KG1 (cell line): ENCODE measurements at regions not wholly inside any gene's neighbourhood (a gene's known extent, or its start where the extent isn't known, plus 50 kb on each side); places are given as distances from the start of the nearest gene placed in this dataset.
"Not testable (repeated sequence)": the region's sequence is repeated elsewhere in the genome, so short reads cannot be mapped to it uniquely, and the experiment has no call there.

Experiments used
- DNase-seq: peaks from one replicate; lab custom pipeline; 2025; lab: John Stamatoyannopoulos, UW

GRCh38 chr2:57180042-57180567 lies 866.5 kb upstream of the VRK2 start:
- no peak for DNase-seq

GRCh38 chr2:57180678-57181077 lies 865.9 kb upstream of the VRK2 start:
- no peak for DNase-seq

DNA sequence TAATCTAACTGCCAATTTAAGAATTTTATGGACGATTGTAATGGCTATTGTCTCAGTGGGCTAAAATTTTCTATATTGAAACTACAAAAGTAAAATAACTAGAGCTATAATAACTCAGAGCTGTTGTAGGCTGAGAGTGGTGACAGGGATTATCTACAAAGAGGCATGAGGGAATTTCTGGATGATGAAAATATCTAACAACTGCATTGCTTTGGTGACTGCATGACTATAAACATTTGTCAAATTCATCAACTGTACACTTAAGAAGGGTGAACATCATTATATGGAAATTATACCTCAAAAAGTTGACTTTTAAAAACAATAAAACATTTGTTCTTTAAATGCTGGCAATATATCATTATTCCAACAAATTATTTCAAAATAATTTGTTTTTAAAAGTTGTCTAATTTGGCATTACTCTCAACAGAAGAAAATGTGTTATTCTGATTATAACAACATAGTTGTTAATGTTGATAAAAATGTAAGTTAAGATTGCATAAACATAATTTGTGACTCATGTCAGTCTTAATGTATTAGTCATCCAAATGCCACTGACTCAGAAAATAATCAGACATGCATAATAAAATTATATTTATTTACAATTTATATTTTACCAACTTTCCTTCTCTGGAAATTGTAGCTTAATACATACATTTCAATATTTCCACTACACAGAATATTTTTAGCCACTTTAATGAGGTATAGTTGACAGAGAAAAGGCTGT lies 865.1 kb upstream of the VRK2 start:
- DNase-seq = no peak

DNA sequence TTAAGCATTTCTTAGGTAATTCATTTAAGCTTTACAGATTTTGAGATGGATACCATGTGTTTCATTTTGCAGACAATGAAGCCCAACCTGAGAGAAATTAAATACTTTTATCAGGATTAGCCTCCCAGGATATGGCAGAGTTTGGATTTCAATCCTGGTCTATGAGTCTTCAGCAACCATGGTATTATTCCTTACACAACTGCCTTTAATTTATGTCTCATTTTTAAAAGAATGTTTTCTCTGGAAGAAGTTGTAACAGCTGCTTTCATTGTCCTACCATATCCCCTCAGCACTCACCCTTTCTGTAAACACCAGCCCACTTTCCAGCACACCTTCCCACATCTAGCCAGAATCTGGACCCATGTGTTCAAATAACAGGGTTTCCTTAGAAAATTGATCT lies 863.7 kb upstream of the VRK2 start:
- DNase-seq = no peak

DNA sequence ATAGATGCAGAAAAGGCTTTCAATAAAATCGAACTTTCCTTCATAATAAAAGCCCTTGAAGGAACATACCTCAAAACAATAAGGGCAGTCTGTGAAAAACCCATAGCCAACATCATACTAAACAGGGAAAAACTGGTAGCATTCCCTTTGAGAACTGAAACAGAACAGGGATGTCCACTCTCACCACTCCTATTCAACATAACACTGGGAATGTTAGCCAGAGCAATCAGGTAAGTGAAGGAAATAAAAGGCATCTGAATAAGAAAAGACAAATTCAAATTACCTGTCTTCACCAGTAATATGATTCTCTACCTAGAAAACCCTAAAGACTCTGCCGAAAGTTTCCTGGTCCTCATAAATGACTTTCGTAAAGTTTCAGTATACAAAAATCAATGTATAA lies 861.0 kb upstream of the VRK2 start:
- no peak for DNase-seq

DNA sequence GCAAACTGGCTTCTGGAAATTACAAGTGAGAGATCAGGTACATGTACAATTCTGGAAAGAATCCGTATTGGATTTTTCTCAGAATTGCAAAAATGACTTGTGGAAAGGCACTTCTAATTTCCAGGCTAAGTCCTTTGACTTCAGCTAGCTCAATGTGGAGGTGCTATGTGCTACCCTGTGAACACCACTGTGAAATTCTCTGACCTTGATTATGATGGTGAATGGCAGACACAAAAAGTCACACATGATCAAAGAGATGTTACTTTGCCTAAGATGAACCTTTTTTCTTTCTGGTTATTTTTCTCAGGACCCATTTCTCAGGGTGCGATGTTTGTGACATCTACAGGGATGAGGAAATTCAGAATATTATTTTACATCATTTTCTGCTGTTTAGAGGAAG lies 856.6 kb upstream of the VRK2 start:
- DNase-seq = no peak

GRCh38 chr2:57199663-57200062 lies 846.9 kb upstream of the VRK2 start:
- no peak for DNase-seq

DNA sequence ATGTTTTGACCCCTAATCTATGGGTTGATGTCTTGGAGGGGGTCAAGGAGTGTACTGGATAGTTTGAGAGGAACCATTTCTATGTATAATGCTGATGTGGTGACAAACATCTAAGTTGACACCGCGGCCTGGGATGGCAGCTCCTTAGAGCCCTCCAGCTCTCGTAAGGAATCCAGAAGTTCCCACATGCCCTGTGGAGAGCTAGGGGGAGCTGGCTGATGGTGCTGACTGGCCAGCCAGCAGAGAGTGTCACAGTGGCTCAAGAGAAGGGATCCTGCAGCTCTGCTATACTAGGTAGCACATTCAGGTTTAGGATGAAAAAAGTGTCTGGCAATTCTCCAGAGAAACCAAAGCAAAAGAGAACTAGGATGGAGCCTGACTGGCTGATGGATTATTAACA lies 842.2 kb upstream of the VRK2 start:
- no peak for DNase-seq

GRCh38 chr2:57205241-57205640 lies 841.4 kb upstream of the VRK2 start:
- no peak for DNase-seq

GRCh38 chr2:57207191-57207590 lies 839.4 kb upstream of the VRK2 start:
- DNase-seq = no peak

- DNase-seq = no peak
Observed at GRCh38 chr2:57209799-57210198, 836.8 kb upstream of the VRK2 start.

DNA sequence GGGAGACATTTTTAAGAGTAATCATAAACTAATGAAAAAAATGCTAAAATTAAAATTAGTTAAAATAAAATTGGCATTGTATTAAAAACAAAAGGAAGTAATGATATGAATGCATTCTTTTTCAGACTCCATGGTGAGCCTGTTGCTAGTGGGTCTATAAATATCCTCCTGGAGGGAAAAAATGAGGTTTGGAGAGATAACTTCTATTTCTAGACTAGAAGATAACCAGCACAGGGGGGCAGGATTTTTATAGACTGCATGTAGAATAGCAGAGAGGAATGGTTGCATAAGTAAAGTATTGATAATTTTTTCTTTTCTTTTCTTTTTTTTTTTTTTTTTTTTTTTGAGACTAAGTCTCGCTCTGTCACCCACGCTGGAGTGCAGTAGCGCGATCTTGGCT lies 835.8 kb upstream of the VRK2 start:
- DNase-seq = no peak

DNA sequence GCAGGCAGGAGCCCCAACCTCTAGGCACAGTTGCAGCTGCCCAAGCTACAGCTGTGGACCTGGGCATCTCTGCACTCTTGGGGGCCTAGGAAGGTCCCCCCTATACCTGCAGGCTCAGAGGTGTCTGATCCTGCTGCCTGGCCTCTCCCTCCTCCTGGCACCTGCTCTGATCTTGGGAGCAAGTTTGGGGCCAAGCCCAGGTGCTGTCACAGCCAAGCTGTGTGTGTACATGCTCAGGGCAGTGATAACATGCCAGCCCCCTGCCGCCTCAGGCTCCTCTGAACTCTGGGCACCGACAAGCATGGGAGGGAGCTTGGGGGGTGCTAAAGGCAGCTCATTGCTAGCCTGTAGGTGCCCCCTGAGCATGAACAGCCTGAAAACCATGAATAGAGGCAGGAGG lies 829.6 kb upstream of the VRK2 start:
- DNase-seq = no peak

DNA sequence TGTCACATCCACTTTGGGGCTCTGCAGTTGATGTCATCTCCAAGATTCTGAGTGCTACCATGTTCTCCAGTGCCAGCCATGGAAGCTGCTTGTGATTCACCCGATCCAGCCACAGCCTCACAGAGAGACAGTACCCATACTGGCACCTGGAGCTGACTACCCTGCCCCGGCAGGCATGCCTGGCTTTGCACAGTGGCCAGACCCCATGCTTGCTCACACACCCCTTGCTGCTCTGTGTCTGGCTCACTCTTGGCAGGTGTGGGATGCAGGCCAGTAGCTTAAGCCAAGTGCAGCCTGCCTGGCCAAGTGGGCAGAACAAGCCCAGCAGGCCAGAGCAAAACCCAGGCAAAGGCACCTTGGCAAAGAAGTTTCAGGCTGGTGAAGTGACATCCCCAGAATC lies 828.4 kb upstream of the VRK2 start:
- DNase-seq = no peak

- not testable (repeated sequence) for DNase-seq
Observed at GRCh38 chr2:57229706-57230105, 816.9 kb upstream of the VRK2 start.

- not testable (repeated sequence) for DNase-seq
Observed at GRCh38 chr2:57232341-57232740, 814.3 kb upstream of the VRK2 start.

DNA sequence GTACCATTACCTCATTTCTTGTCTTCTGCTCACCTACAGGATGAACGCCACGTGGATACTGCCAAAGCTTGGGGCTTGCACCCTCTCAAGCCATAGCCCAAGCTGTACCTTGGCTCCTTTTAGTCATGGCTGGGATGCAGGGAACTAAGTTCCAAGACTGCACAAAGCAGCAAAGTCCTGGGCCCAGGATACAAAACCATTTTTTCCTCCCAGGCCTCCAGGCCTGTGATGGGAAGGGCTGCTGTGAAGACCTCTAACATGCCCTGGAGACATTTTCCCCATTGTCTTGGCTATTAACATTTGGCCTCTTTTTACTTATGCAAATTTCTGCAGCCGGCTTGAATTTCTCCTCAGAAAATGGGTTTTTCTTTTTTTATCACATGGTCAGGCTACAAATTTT lies 795.1 kb upstream of the VRK2 start:
- not testable (repeated sequence) for DNase-seq

GRCh38 chr2:57276408-57276807 lies 770.2 kb upstream of the VRK2 start:
- DNase-seq = not testable (repeated sequence)

GRCh38 chr2:57278451-57278850 lies 768.2 kb upstream of the VRK2 start:
- no peak for DNase-seq

GRCh38 chr2:57291209-57291608 lies 755.4 kb upstream of the VRK2 start:
- DNase-seq = no peak

- DNase-seq = no peak
Observed at GRCh38 chr2:57296795-57297517, 749.6 kb upstream of the VRK2 start.

GRCh38 chr2:57313678-57314077 lies 732.9 kb upstream of the VRK2 start:
- DNase-seq = no peak

DNA sequence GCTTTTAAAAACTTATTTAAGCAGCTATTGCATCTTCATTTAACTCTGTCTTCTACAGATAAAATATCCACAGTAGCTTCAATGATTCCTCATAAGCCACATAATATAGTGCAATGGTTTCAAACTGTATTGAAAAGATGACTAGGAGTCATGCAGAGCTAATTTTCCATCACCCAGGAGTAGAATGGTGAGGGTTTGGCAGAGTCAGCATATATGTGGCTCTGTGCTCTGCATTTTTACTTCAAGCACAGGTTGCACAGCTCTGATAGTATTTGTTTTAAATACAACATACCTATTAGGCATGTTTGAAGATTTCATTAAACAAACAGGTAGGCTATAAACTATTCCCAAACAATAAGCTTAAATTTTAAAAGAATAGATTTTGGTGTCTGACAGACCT lies 731.9 kb upstream of the VRK2 start:
- DNase-seq = no peak

DNA sequence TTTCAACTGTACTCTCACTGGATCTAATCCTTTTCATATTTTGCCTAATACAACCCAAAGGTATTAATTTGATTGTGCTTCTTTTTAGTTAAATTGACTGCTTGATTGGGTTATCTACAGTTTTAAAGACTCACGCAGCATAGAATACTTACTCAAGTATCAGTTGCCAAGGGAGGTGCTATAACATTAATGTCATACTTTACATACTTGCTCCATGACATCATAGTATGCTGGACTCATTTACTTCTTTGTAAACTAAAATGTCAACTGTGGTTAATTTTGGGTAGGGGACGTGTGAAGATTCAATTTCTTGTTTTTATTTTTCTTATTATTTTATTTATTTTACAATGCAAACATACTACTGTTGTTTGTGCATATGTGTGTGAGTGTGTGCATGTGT lies 716.2 kb upstream of the VRK2 start:
- DNase-seq = no peak
